HG02623 (cell line): ENCODE measurements at regions not wholly inside any gene's neighbourhood (a gene's known extent, or its start where the extent isn't known, plus 50 kb on each side); places are given as distances from the start of the nearest gene placed in this dataset.
"Not testable (repeated sequence)": the region's sequence is repeated elsewhere in the genome, so short reads cannot be mapped to it uniquely, and the experiment has no call there.

ENCODE experiments used
- ATAC-seq: cut with Tn5 transposase; IDR thresholded peaks from one replicate; pipeline ENCODE4 v1.9.1; 2021; ENCODE audit warnings: moderate library complexity; ENCODE audit not compliant: unreplicated experiment

GRCh38 chr6:26720663-26721218 lies 61.2 kb upstream of the ZNF322 start:
- ATAC-seq = not testable (repeated sequence)

DNA sequence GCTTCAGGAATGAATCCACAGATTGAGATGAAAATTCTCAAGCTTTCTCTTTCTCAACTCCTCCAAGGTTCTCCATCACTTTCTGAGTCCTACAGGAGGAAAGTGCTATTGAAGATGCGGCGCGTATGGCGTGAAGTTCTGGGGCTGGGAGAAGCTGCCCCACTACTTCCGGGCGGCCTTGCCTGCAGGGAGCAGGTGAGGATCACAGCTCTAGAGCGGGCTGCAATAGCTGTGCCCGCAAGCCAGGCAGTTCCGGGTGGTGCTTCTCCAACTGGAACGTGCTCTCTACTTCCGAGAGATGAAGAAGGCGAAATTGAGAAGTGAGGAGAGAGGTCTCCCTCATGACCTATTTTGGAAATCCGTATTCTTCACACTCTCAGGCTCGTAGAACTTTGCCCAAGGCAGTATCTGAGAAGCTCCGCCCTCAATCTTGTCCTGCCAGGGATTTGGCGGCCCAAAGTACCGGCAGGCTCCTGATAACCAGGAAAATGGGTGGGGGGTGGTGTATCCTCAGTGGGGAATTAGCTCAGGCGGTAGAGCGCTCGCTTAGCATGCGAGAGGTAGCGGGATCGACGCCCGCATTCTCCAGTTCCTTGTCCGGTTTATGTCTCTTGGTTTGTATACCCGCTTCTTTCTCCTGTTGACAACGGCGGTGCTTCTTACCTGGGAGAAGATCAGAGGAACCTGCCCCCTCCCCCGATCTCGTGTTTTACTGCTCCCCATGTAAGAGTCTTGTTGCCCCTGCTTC lies 70.6 kb upstream of the ZNF322 start:
- ATAC-seq = not testable (repeated sequence)

- ATAC-seq = not testable (repeated sequence)
Measured at GRCh38 chr6:26734776-26735472, 75.4 kb upstream of the ZNF322 start.

- no peak for ATAC-seq
Measured at GRCh38 chr6:26739811-26740210, 80.3 kb upstream of the ZNF322 start.

DNA sequence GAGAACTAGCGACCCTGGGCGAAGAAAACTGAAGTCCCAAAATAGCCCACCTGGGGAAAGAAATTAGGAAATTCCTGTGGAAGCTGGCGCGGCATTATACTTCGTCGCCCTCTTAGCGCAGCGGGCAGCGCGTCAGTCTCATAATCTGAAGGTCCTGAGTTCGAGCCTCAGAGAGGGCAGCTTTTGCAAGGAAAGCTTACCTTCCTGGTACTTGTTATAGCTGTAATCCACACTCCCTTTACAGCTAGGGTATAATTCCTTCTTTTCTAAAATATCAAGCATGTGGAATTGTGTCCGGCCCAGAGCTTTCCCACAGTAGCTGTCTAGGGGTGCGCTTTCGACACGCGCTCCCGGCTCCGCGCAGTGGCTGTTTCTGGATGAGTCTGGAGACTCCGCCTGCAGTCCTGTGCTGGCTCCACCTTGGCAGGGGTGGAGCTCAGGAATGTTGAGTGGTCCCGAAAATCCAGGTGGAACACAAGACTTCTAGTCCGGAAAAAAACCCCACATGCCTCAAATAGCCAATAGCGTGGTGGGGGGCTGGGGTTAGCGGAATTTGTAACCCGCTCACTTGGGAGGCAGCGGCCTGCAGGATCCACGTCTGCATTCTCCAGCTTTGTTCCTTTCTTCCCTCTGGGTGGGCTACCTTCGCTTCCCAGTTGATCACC lies 83.7 kb upstream of the ZNF322 start:
- no peak for ATAC-seq

DNA sequence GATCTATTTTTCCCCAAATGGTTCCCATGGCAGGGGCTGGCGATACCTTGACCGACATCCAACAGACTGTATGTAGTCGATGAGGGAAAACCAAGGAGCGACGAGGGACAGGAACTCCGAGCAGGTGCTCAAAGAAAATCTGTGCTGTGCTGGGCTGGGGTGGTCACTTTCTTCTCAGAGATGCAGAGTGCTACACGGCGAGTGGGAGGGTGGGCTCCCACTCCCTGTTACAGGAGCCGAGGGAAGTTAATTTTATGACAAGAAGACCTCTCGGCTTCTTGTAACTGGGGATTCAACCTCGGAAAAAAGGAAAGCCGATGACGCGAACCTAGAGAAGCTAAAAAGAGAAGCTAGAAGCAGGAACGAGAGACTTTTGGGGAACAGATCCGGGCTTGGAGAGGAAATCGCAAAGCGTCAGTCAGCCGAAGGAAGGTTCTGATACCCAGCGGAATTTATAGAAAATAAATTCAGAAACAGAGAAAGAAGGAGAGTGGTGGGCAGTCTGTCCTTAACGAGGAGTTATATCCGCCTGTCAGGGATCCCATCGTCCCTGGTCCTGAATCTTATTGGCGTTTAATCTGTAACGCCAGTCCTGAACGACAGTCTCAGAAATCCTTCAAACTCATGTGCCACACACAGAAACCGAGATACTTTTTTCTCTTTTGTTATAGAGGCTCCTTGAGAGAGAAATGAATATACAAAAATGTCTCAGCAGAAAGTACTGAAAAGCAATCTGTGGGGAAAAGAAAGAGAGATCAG lies 84.6 kb upstream of the ZNF322 start:
- ATAC-seq = no peak

DNA sequence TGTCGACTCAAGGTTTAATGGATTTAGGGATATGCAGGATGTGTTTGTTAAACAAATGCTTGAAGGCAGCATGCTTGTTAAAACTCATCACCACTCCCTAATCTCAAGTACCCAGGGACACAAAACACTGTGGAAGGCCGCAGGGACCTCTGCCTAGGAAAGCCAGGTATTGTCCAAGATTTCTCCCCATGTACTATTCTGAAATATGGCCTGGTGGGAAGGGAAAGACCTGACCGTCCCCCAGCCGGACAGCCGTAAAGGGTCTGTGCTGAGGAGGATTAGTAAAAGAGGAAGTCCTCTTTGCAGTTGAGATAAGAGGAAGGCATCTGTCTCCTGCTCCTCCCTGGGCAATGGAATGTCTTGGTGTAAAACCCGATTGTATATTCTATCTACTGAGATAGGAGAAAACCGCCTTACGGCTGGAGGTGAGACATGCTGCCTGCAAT lies 85.3 kb upstream of the ZNF322 start:
- ATAC-seq = not testable (repeated sequence)

GRCh38 chr6:26745964-26746363 lies 86.4 kb upstream of the ZNF322 start:
- not testable (repeated sequence) for ATAC-seq

DNA sequence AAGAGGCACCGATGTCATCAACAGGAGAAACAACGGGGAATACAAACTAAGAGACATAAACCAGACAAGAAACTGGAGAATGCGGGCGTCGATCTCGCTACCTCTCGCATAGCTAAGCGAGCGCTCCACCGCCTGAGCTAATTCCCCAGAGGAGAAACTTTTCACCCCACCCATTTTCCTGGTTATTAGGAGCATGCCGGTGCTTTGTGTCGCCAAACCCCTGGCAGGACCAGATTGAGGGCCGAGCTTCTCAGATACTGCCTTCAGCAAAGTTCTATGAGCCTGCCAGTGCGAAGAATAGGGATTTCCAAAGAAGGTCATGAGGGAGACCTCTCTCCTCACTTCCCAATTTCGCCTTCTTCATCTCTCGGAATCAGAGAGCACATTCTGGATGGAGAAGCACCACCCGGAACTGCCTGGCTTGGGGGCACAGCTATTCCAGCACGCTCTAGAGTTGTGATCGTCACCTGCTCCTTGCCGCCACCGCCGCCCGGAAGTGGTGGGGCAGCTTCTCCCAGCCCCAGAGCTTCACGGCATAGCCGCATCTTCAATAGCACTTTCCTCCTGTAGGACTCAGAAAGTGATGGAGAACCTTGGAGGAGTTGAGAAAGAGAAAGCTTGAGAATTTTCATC lies 89.7 kb upstream of the ZNF322 start:
- ATAC-seq = not testable (repeated sequence)

- not testable (repeated sequence) for ATAC-seq
Measured at GRCh38 chr6:26749759-26750126, 90.2 kb upstream of the ZNF322 start.

- no peak for ATAC-seq
Measured at GRCh38 chr6:26754212-26754611, 94.7 kb upstream of the ZNF322 start.

GRCh38 chr6:26754801-26755200 lies 95.3 kb upstream of the ZNF322 start:
- ATAC-seq = not testable (repeated sequence)

GRCh38 chr6:26756067-26756805 lies 96.7 kb upstream of the ZNF322 start:
- not testable (repeated sequence) for ATAC-seq

GRCh38 chr6:26766203-26766902 lies 106.8 kb upstream of the ZNF322 start:
- not testable (repeated sequence) for ATAC-seq

GRCh38 chr6:26770941-26771666 lies 111.6 kb upstream of the ZNF322 start:
- ATAC-seq = not testable (repeated sequence)

DNA sequence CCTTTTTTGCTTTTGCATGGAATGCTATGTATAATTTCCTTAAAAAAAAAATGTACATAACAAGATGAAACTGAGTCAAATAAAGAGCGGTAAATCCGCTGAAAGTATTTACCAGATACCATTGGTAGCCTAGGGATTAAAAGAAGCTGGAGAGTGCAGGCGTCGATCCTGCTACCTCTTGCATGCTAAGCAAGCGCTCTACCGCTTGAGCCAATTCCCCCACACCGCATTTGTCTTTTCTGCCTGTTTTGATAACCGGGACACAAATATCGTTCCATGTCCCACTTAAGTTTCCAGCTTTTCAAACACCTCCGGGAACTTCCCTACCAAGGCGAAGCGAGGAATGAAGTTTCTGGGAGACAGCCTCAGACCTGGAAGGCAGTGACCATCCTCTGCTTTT lies 113.9 kb upstream of the ZNF322 start:
- ATAC-seq = not testable (repeated sequence)

DNA sequence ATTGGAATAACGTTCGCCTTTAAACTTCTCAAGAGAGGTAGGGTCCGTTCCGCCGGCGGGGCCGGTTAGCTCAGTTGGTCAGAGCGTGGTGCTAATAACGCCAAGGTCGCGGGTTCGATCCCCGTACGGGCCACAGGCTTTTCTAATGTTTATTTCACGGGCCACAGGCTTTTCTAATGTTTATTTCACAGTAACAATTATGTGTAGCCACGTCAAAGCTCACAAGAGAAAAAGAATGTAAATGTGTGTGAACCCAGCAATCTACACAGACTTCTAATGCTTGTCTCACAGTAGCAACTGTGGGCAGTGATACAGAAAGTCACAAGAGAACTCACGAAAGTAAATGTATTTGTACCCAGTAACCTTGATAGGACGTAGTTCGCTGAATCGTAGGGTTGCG lies 121.0 kb upstream of the ZNF322 start:
- ATAC-seq = not testable (repeated sequence)
